ENCODE measurements at regions not wholly inside any gene's neighbourhood (a gene's known extent, or its start where the extent isn't known, plus 50 kb on each side); places are given as distances from the start of the nearest gene placed in this dataset.

DNA sequence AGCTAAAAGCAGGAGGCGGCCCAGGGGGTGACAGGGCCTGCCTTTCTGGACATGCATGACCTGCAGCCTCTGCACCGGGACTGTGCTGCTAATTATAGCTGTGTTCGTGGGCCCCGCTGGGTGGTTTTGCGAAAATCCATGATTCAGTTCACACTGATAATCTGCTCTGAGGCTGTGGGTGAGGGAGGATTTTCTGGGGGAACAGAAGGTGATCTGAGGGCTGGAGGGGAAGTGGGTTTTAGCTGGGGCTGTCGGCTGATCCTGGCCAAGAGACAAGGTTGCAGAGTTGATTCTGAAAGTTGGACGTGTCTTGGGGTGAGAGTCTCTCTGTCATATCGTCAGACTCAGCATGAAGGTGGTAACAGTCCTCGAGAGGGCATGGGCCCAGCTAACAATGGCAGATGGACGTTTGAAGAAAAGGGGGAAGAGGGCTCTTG is 187.5 kb upstream of the ZNF469 start:
- intact Hi-C loops (cut with DNase I; ENCODE audit: low total_unique reads) = loop anchor here (10.0 kb wide), 1 partner anchor 240 kb away; no protein-coding TSS in a partner anchor
- H3K27ac ChIP-seq = no peak overlapping the region

GRCh38 chr16:88195911-88196465 is 186.8 kb upstream of the ZNF469 start:
- peaks cover 0 to 5% (median 1%) of the 10 kb centered on the region in 4 donors for H3K4me1 ChIP-seq
- H3K36me3 ChIP-seq = no peaks in the 10 kb centered on the region
- WGBS, 5 donors = 83 to 93% (median 87%) methylated on average over 9 of the region's 9 CpGs
- H3K27ac ChIP-seq = no peak overlapping the region
- TF ChIP-seq CTCF (IDR thresholded peaks at IDR 0.05) (no peak), POLR2AphosphoS5 (IDR thresholded peaks at IDR 0.05) (no peak), POLR2A (IDR thresholded peaks at IDR 0.05) (no peak), EP300 (IDR thresholded peaks at IDR 0.05) (no peak)
- H3K4me3 ChIP-seq = no peak overlapping the region
- no peaks in the 10 kb centered on the region for H3K27me3 ChIP-seq
- H3K9me3 ChIP-seq = no peaks in the 10 kb centered on the region
- no peak for DNase-seq
- intact Hi-C loops (cut with DNase I; ENCODE audit: low total_unique reads) = loop anchor here (10.0 kb wide), 1 partner anchor 239 kb away; no protein-coding TSS in a partner anchor

More for the DNA sequence above, 187.5 kb upstream of the ZNF469 start:
- Histone ChIP-seq H3K4me1 (peaks cover 0 to 5% (median 1%) of the 10 kb centered on the region in 4 donors), H3K4me3 (no peak overlapping the region), H3K36me3 (no peaks in the 10 kb centered on the region), H3K9me3 (no peaks in the 10 kb centered on the region), H3K27me3 (no peaks in the 10 kb centered on the region)
- DNase-seq = no peak
- TF ChIP-seq CTCF (IDR thresholded peaks at IDR 0.05) (no peak), POLR2AphosphoS5 (IDR thresholded peaks at IDR 0.05) (no peak), EP300 (IDR thresholded peaks at IDR 0.05) (no peak), POLR2A (IDR thresholded peaks at IDR 0.05) (no peak)
- 70 to 85% (median 79%) methylated on average over 10 of the region's 10 CpGs for WGBS, 5 donors

- intact Hi-C loops (cut with DNase I; ENCODE audit: low total_unique reads) = loop anchor here (10.0 kb wide), 1 partner anchor 238 kb away; no protein-coding TSS in a partner anchor
- no peak for DNase-seq
- whole genome bisulfite sequencing, 5 donors = 83 to 90% (median 89%) methylated on average over 13 to 16 of the region's 16 CpGs
- Histone ChIP-seq H3K36me3 (no peaks in the 10 kb centered on the region), H3K4me3 (no peak overlapping the region), H3K27ac (no peak overlapping the region), H3K9me3 (no peaks in the 10 kb centered on the region), H3K27me3 (no peaks in the 10 kb centered on the region), H3K4me1 (peaks cover 0 to 5% (median 1%) of the 10 kb centered on the region in 4 donors)
- TF ChIP-seq POLR2AphosphoS5 (IDR thresholded peaks at IDR 0.05) (no peak), CTCF (IDR thresholded peaks at IDR 0.05) (no peak), POLR2A (IDR thresholded peaks at IDR 0.05) (no peak), EP300 (IDR thresholded peaks at IDR 0.05) (no peak)
Observed at GRCh38 chr16:88196471-88197400, 186.0 kb upstream of the ZNF469 start.
